Osteoblast (primary cell): ENCODE measurements at regions not wholly inside any gene's neighbourhood (a gene's known extent, or its start where the extent isn't known, plus 50 kb on each side); places are given as distances from the start of the nearest gene placed in this dataset.

Source experiments
- DNase-seq: peaks from one replicate; pipeline ENCODE4 v3.0.0; 2011; ENCODE audit warnings: low spot score, mixed read lengths; ENCODE audit not compliant: insufficient read length; ENCODE audit errors: missing footprints
- H2AFZ ChIP-seq: 2 replicates; pipeline ENCODE4 v1.6.0; 2011; ENCODE audit warnings: mild to moderate bottlenecking, low read length
- H3K27ac ChIP-seq: 2 replicates; pipeline ENCODE4 v1.5.1; 2011; ENCODE audit warnings: mild to moderate bottlenecking, low read depth, low read length, moderate library complexity
- H3K27me3 ChIP-seq: 2 replicates; pipeline ENCODE4 v1.6.0; 2012; ENCODE audit warnings: mild to moderate bottlenecking, control low read depth, inconsistent platforms, low read length, moderate library complexity; ENCODE audit not compliant: insufficient read depth
- H3K36me3 ChIP-seq: 2 replicates; pipeline ENCODE4 v1.5.1; 2011; ENCODE audit warnings: mild to moderate bottlenecking, low read length, control low read depth, moderate library complexity; ENCODE audit not compliant: insufficient read depth
- H3K4me1 ChIP-seq: 2 replicates; pipeline ENCODE4 v1.5.1; 2011; ENCODE audit warnings: mild to moderate bottlenecking, low read length, control low read depth, moderate library complexity; ENCODE audit not compliant: insufficient read depth
- H3K4me2 ChIP-seq: 2 replicates; pipeline ENCODE4 v1.6.0; 2011; ENCODE audit warnings: mild to moderate bottlenecking, low read length; ENCODE audit not compliant: insufficient read depth
- H3K4me3 ChIP-seq: fragments of 200-600 bp; sonication (generic); 3 replicates; pipeline ENCODE4 v1.5.1; 2012; ENCODE audit warnings: mild to moderate bottlenecking, low read length, inconsistent platforms; ENCODE audit not compliant: insufficient read depth
- H3K79me2 ChIP-seq: 2 replicates; pipeline ENCODE4 v1.6.0; 2012; ENCODE audit warnings: mild to moderate bottlenecking, low read length, control low read depth, inconsistent platforms; ENCODE audit not compliant: insufficient read depth
- H3K9me3 ChIP-seq: 2 replicates; pipeline ENCODE4 v1.5.1; 2011; ENCODE audit warnings: low read depth, low read length, control low read depth
- H4K20me1 ChIP-seq: 2 replicates; pipeline ENCODE4 v1.6.0; 2012; ENCODE audit warnings: mild to moderate bottlenecking, low read length, control low read depth; ENCODE audit not compliant: insufficient read depth
- CTCF ChIP-seq: IDR thresholded peaks from 2 replicates; pipeline ENCODE4 v1.5.1; 2011; ENCODE audit warnings: mild to moderate bottlenecking, low read depth, low read length, moderate library complexity; ENCODE audit errors: extremely low read depth

GRCh38 chr5:3382782-3383181 is 212.8 kb upstream of the IRX1 start:
- Histone ChIP-seq H3K4me1 (no peaks in the 10 kb centered on the region), H3K79me2 (no peaks in the 10 kb centered on the region), H3K9me3 (peaks cover 2% of the 10 kb centered on the region), H2AFZ (no peak overlapping the region), H4K20me1 (no peaks in the 10 kb centered on the region), H3K4me3 (no peak overlapping the region), H3K4me2 (no peak overlapping the region), H3K36me3 (no peaks in the 10 kb centered on the region), H3K27me3 (no peaks in the 10 kb centered on the region), H3K27ac (no peak overlapping the region)
- TF ChIP-seq CTCF = no peak
- DNase-seq = no peak

GRCh38 chr5:3382151-3382550 is 213.5 kb upstream of the IRX1 start:
- H3K4me2 ChIP-seq = no peak overlapping the region
- no peaks in the 10 kb centered on the region for H4K20me1 ChIP-seq
- no peak overlapping the region for H3K27ac ChIP-seq
- no peak for TF ChIP-seq CTCF
- no peak overlapping the region for H3K4me3 ChIP-seq
- H3K36me3 ChIP-seq = no peaks in the 10 kb centered on the region
- H3K27me3 ChIP-seq = no peaks in the 10 kb centered on the region
- peaks cover 2% of the 10 kb centered on the region for H3K9me3 ChIP-seq
- no peaks in the 10 kb centered on the region for H3K79me2 ChIP-seq
- H2AFZ ChIP-seq = no peak overlapping the region
- H3K4me1 ChIP-seq = no peaks in the 10 kb centered on the region
- no peak for DNase-seq

GRCh38 chr5:3381206-3381825 is 214.3 kb upstream of the IRX1 start:
- Histone ChIP-seq H3K4me3 (no peak overlapping the region), H3K9me3 (no peaks in the 10 kb centered on the region), H2AFZ (no peak overlapping the region), H3K4me1 (no peaks in the 10 kb centered on the region), H3K27me3 (no peaks in the 10 kb centered on the region), H3K36me3 (no peaks in the 10 kb centered on the region), H3K79me2 (no peaks in the 10 kb centered on the region), H3K27ac (no peak overlapping the region), H4K20me1 (no peaks in the 10 kb centered on the region), H3K4me2 (no peak overlapping the region)
- no peak for DNase-seq
- TF ChIP-seq CTCF = no peak

- no peak overlapping the region for H2AFZ ChIP-seq
- H3K27me3 ChIP-seq = no peaks in the 10 kb centered on the region
- H3K27ac ChIP-seq = no peak overlapping the region
- no peaks in the 10 kb centered on the region for H3K79me2 ChIP-seq
- TF ChIP-seq CTCF = no peak
- no peaks in the 10 kb centered on the region for H3K4me1 ChIP-seq
- no peak overlapping the region for H3K4me2 ChIP-seq
- no peak overlapping the region for H3K4me3 ChIP-seq
- H3K9me3 ChIP-seq = no peaks in the 10 kb centered on the region
- DNase-seq = no peak
- H4K20me1 ChIP-seq = no peaks in the 10 kb centered on the region
- no peaks in the 10 kb centered on the region for H3K36me3 ChIP-seq
Measured at GRCh38 chr5:3380689-3381088, 214.9 kb upstream of the IRX1 start.
